GM19467 (cell line): ENCODE measurements at regions not wholly inside any gene's neighbourhood (a gene's known extent, or its start where the extent isn't known, plus 50 kb on each side); places are given as distances from the start of the nearest gene placed in this dataset.

Experiments used
- ATAC-seq: cut with Tn5 transposase; IDR thresholded peaks from one replicate; pipeline ENCODE4 v1.9.1; 2021; ENCODE audit warnings: mild to moderate bottlenecking, moderate library complexity; ENCODE audit not compliant: unreplicated experiment

- ATAC-seq = no peak
Observed at GRCh38 chr6:91173651-91174050, 586.8 kb upstream of the MAP3K7 start.

DNA sequence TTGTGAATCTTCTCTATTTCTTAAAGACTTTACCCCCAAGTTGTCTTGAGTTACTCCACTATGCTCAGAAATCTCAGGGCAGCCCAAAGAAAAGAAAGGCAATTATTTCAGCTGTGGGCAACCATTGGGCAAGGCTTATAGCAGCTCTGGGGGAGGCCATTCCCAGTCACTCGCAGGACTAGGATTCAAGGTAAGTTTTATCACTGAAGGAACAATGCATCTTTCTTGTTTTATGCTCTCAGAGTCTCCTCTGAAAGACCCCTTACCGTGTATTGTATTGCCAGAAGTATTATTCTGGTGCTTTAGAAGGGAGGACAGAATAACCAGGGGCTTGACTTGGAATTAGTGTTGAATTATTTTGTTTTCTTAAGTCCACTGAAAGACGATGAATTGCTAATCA is 586.3 kb upstream of the MAP3K7 start:
- no peak for ATAC-seq

DNA sequence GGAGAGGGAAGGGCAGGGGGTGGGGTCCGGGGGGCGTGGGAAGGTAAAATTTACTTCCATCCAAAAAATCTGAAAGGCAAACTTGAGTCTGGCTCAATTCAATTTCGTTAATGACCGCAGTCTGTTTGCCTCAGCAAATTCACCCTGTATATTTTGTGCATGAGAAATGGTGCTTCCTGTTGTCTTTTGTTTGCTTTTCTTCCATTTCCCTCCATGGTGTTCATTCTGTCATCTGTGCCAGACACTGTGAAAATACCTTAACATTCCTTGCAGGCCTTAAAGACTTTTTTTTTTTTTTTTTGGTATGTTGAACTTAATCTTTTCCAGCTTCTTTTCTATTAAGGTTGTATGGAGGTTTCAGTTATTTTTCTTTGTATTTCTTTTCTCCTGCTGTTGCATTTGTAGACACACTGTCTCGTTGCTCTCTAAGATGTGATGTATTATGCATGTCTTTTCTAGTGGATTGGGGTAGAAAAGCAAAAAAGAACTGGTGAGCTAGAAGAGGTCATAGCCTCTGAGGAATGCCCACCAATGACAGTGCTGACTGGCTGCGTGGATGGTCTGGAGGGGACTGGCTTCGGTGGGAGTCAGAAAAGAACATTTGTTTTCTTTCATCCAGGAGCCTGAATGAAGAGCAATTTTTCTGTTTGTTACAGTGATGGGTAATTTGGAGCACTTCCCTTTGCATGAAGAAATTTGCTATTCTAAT is 585.0 kb upstream of the MAP3K7 start:
- no peak for ATAC-seq

DNA sequence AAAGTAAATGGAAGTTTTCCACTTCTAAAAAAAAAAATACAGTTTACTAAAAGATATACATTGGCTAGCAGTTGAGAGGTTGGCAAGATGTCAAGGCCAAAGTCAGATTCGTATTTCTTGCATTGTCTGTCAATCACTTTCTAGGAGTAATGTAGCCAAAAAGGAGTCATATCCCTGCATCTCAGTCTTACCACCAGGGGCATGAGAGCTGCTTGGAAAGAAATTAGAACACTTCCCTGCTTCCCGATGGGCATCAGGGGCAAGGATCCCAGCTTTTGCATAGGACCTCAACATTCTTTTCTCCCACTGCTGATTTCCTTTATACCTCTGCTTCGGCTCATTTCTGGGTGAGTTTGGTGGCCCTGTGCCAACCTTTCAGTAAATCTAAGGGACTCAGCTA is 581.0 kb upstream of the MAP3K7 start:
- no peak for ATAC-seq

GRCh38 chr6:91166271-91167046 is 579.6 kb upstream of the MAP3K7 start:
- ATAC-seq = no peak

DNA sequence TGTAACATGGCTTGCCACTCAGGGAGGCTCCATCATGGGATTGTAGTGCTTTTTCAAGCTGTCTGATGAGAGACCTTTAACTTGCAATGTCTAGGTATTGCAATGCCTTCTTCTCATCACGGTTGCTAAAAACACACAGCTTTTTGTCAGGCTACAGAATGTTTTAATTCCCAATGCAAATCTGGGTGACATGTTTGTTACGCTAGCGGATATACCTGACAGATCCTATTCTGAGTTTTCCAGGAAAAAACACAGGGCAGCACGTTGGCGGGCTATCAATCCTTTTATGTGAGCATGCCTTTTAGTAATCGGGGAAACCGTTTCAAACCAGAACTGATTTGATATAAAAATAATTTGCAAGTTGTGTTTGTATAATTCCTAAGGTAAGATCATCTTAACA is 577.2 kb upstream of the MAP3K7 start:
- no peak for ATAC-seq

DNA sequence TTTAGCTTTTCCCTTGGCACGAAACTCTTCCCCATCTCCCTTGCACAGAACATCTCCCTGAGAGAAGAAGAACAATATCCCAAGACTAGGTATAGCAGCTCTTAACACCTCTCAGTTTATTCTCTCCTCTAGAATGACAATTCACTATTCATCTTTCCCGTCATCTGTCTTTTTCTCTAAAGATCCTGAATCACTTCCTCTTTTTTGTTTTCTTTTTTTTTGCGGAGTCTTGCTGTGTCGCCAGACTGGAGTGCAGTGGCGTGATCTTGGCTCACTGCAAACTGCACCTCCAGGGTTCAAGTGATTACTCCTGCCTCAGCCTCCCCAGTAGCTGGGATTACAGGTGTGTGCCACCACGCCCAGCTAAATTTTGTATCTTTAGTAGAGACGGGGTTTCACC is 574.4 kb upstream of the MAP3K7 start:
- no peak for ATAC-seq

DNA sequence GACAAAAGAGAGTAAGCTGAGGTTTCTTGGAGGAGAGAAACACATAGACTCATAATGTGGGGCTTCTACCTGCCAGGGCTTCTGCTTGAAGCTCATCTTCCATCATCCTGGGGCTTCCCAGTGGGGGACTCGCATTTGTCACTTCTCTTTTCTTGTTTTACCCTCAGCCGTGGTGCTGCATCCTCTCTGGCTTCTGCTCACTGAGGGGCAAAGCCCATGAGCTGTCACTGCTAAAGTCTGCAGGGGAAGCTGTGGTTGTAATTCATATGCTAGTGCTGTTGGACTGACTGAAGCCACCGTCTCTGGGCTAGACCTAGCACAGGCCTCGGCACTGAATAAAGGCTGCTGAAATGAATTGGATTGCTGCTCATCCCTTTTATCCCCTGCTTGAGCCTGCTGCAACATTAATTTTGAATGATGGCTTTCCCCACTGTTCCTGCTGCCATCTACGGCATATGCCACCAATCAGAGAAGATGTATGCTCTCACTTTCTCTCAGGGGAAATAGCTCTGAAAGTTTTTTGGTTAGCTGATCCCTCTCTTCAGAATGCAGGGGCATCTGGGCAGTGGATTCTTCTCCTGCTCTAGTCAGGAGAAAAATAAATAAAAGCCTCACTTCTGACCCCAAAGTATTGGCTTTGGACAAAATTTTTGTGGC is 568.4 kb upstream of the MAP3K7 start:
- ATAC-seq = no peak

GRCh38 chr6:91152824-91153223 is 566.0 kb upstream of the MAP3K7 start:
- no peak for ATAC-seq

- no peak for ATAC-seq
Observed at GRCh38 chr6:91149956-91150705, 563.3 kb upstream of the MAP3K7 start.

DNA sequence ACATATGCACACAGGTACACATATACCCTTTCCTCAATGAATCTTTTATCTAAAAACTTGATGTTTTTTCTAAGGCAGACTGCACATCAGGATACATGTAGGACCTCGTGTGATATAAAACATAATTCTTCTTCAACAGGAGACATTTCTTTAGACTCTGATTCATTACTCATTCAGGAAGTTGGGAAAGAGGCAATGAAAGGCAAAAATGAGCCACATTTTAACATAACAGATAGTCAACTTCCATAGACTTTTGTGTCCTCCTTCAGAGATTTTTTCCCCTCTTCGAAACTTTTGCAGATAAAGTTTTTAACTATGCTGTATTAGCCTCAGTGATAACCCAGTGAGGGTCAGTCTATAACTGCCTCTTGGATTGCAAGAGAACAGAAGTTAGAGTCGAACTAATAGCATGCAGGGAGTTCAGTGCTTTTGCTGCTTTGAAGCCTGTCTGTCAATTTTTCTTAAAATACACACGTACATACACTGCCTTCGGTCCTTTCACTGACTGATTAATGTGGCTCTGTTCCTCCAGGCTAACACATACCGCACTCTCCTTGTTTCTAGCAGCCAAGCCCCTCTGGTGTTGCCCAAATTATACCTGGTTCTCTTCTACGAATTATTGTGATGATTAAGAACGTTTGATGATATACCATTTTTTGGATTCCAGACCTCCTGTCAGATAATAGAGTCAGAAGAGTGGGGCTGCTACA is 562.5 kb upstream of the MAP3K7 start:
- ATAC-seq = no peak

- no peak for ATAC-seq
Observed at GRCh38 chr6:91144126-91144525, 557.3 kb upstream of the MAP3K7 start.

DNA sequence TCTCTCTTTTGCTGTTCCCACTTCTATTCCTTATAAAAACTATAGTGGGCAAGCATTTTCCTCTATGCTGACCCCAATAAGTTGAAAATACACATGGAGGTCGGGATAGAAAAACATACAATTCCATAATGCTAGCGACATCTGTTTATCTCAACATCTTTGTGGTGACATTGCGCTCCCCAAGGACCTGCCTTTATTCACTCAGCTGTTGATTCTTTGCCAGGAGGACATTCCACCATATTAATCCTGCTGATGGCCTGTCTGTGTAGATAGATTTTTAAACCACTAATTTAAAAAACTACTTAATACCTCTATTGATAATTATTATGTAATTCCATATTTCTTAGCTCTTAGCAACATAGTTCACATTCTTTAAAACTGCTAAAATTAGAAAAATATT is 555.3 kb upstream of the MAP3K7 start:
- no peak for ATAC-seq

DNA sequence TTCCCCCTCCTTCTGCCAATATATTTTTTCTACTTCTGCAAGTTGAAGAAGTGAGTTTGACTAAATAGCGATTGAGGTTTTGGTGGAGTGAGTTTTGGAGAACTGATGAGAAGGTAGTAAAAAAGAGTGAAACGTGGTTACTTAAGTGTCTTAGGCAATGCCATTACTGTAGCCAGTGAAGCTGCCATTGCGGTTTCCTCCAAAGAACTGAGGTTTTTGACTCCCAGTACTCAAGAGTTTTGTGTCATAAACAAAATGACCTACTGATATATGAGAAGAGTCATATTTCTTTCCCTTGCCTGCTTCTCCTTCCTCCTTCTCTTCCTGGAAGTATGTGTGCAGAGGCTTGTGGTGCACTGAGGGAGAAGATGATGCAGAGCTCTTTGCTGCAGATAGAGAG is 554.5 kb upstream of the MAP3K7 start:
- no peak for ATAC-seq

DNA sequence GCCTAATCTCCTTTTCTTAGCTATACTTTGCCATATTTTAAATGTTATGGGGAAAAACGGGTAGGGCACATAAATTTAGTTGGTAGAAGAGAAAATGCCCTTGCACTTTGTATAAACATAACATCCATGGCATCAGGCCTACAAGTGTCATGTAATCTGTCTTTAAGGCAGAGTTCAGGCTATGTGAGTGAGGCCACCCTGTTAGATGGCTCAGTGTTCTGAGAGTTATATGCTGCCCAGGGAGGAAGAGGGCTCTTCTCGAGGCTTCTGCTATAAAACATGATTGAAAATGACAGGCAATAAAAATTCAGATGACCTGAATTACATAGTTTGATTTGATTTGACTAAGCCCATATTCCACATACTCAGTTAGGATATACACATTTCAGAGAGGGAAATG is 553.6 kb upstream of the MAP3K7 start:
- no peak for ATAC-seq

DNA sequence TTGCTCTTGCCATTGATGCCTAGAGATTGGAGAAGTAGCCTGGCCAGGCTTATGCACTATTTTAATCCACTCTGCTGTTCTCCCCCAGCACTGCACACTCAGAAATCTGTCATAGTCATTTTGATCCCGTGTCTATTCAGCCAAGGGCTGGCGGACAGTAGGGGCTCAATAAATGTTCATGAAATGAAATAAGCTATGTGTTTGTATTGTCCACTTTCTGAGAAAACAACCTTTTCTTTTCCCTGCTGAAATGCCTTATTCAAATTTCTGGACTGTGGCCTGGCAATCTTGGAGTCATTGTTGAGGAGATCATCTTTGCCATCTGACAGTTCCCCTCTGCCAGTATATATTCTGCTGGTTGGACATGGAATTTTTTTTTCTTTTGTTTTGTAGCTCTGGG is 550.4 kb upstream of the MAP3K7 start:
- no peak for ATAC-seq

- ATAC-seq = no peak
Observed at GRCh38 chr6:91135406-91136103, 548.7 kb upstream of the MAP3K7 start.

GRCh38 chr6:91132461-91132860 is 545.6 kb upstream of the MAP3K7 start:
- no peak for ATAC-seq

DNA sequence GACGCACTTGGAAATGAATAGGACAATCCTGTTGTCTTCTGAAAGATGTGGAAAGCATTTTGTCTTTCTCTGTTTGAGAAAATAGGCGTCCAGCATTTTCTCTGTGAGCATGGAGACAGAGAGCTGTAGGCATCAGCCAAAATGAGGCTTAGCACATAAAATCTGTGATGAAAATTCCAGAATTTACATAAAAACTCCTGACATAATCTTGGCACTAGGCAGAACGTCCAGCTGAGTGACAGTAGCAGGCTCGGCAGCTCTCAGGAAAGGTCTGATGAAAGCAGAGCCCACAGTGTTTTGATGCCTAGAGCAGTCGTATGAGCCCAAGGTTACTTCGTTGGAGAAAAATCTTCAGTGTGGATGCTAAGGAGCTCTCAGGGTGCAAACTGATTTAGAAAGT is 543.3 kb upstream of the MAP3K7 start:
- ATAC-seq = no peak

DNA sequence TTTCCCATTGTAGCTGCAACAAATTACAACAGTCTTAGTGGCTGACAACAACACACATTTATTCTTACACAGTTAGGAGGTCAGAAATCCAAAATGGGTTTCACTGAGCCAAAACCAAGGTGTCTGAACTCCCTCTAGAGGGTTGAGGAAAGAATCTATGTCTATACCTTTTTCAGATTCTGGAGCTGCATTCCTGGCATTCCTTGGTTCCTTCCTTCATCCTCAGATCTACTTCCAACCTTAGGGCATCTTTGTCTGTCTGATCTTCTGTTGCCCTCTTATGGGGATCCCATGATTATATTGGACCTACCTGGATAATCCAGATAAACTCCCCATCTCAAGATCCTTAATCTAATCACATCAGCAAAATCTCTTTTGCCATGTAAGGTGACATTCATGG is 540.9 kb upstream of the MAP3K7 start:
- no peak for ATAC-seq
